ENCODE measurements at regions not wholly inside any gene's neighbourhood (a gene's known extent, or its start where the extent isn't known, plus 50 kb on each side); places are given as distances from the start of the nearest gene placed in this dataset.

DNA sequence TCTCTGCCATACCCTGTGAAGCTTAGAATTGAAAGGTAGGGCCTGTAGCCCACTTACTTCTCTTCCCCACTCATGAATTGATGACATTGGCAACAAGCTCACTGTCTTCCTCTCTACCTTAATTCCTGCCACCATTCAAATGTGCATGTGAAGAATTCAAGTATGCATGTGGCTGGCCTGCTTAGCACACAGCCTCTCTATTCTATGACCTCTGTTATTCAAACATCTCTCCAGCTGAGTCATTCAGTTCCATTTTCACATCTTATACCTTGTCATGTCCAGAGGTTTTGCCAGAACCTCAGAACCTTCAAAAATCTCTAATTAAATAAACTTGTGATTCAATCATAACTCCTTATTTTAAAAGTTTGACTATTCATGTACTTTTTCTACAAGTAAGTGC lies 114.7 kb upstream of the MAN2A1 start:
- Histone ChIP-seq H3K9me3 (peaks cover 0 to 3% (median 0%) of the 10 kb centered on the region in 4 donors), H3K4me3 (no peak overlapping the region), H3K27me3 (no peaks in the 10 kb centered on the region), H3K27ac (no peak overlapping the region), H3K4me1 (no peaks in the 10 kb centered on the region), H3K36me3 (no peaks in the 10 kb centered on the region)
- DNase-seq, result no peak
- TF ChIP-seq EP300 (IDR thresholded peaks at IDR 0.05) (no peak), POLR2A (IDR thresholded peaks at IDR 0.05) (no peak), POLR2AphosphoS5 (IDR thresholded peaks at IDR 0.05) (no peak)
- TF ChIP-seq, protein P1, sequence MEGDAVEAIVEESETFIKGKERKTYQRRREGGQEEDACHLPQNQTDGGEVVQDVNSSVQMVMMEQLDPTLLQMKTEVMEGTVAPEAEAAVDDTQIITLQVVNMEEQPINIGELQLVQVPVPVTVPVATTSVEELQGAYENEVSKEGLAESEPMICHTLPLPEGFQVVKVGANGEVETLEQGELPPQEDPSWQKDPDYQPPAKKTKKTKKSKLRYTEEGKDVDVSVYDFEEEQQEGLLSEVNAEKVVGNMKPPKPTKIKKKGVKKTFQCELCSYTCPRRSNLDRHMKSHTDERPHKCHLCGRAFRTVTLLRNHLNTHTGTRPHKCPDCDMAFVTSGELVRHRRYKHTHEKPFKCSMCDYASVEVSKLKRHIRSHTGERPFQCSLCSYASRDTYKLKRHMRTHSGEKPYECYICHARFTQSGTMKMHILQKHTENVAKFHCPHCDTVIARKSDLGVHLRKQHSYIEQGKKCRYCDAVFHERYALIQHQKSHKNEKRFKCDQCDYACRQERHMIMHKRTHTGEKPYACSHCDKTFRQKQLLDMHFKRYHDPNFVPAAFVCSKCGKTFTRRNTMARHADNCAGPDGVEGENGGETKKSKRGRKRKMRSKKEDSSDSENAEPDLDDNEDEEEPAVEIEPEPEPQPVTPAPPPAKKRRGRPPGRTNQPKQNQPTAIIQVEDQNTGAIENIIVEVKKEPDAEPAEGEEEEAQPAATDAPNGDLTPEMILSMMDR (IDR thresholded peaks at IDR 0.05), result no peak
- intact Hi-C loops (cut with DNase I), result no loop called here

DNA sequence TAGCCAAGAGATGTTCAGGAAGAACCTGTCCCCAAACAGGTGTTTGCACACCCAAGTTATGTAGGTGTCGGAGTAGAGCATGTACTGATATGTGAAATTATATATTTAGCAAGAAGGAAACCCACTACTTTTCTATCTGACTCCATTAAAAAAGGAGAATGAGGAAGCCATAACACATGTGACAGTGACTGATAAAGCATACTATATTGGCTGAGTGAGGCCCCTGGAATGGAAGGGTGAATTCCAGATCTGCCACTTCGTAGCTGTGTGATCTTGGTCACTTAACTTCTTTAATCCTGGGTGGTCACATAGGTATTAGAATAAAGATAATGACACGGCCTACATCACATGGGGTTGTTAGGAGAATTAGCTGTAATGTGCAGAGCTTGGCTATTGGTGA lies 116.0 kb upstream of the MAN2A1 start:
- Histone ChIP-seq H3K27me3 (no peaks in the 10 kb centered on the region), H3K36me3 (no peaks in the 10 kb centered on the region), H3K27ac (no peak overlapping the region), H3K4me1 (no peaks in the 10 kb centered on the region), H3K4me3 (no peak overlapping the region), H3K9me3 (peaks cover 0 to 3% (median 0%) of the 10 kb centered on the region in 4 donors)
- WGBS, 2 donors, result 78 to 85% methylated on average over 3 of the region's 3 CpGs
- no peak for DNase-seq
- intact Hi-C loops (cut with DNase I), result no loop called here
- TF ChIP-seq POLR2A (IDR thresholded peaks at IDR 0.05) (no peak), POLR2AphosphoS5 (IDR thresholded peaks at IDR 0.05) (no peak), EP300 (IDR thresholded peaks at IDR 0.05) (no peak)
- TF ChIP-seq, protein P1 (IDR thresholded peaks at IDR 0.05), result no peak

DNA sequence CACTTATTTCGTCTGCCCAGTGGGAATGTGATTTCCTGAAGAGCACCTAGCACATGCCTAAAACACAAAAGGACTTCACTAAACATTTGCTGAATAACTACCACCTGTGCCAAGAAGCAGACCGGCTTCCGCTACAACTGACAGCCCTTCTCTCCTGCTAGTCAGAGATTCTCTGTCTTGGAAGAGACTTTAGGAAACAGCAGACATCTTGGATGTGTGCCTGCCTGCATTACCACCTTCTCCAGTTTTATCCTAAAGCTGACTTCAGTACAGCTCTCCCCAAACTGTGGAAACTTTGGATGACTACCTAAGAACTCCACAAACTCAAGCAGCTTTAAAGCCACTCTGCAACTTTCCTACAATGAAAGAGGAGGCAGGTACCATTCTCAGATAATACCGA lies 116.5 kb upstream of the MAN2A1 start:
- Histone ChIP-seq H3K9me3 (peaks cover 0 to 3% (median 0%) of the 10 kb centered on the region in 4 donors), H3K4me1 (no peaks in the 10 kb centered on the region)
- WGBS, 2 donors, result 92% methylated on average over 4 of the region's 4 CpGs

DNA sequence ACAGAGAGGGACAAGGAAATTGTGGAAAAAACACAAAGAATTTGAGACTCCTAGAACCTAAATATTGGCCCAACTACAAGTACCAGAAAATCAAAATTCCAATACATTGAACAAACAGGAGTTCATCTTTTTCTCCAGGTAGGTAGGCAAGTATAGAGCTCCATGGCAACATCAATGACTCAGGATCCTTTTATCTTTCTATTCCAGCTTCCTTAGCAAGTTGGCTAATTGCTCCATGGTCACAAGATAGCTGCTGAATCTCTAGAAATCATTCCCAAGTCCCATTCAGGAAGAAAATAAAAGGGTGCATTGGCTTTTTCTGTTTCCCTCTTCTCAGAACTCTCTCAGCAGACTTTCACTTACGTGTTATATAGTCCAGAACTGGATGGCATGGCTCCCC lies 117.9 kb upstream of the MAN2A1 start:
- Histone ChIP-seq H3K4me1 (no peaks in the 10 kb centered on the region), H3K9me3 (peaks cover 0 to 3% (median 0%) of the 10 kb centered on the region in 4 donors), H3K4me3 (no peak overlapping the region), H3K36me3 (no peaks in the 10 kb centered on the region), H3K27ac (no peak overlapping the region), H3K27me3 (no peaks in the 10 kb centered on the region)
- 80 to 92% methylated on average over 1 of the region's 1 CpG for WGBS, 2 donors
- intact Hi-C loops (cut with DNase I), result no loop called here
- TF ChIP-seq, protein P1 (IDR thresholded peaks at IDR 0.05), result no peak
- TF ChIP-seq EP300 (IDR thresholded peaks at IDR 0.05) (no peak), POLR2AphosphoS5 (IDR thresholded peaks at IDR 0.05) (no peak), POLR2A (IDR thresholded peaks at IDR 0.05) (no peak)
- no peak for DNase-seq

More for the DNA sequence above, 116.5 kb upstream of the MAN2A1 start:
- Histone ChIP-seq H3K4me3 (no peak overlapping the region), H3K36me3 (no peaks in the 10 kb centered on the region), H3K27me3 (no peaks in the 10 kb centered on the region), H3K27ac (no peak overlapping the region)
- TF ChIP-seq POLR2A (IDR thresholded peaks at IDR 0.05) (no peak), EP300 (IDR thresholded peaks at IDR 0.05) (no peak), POLR2AphosphoS5 (IDR thresholded peaks at IDR 0.05) (no peak)
- TF ChIP-seq, protein P1 (IDR thresholded peaks at IDR 0.05), result no peak
- no peak for DNase-seq
- intact Hi-C loops (cut with DNase I), result no loop called here

DNA sequence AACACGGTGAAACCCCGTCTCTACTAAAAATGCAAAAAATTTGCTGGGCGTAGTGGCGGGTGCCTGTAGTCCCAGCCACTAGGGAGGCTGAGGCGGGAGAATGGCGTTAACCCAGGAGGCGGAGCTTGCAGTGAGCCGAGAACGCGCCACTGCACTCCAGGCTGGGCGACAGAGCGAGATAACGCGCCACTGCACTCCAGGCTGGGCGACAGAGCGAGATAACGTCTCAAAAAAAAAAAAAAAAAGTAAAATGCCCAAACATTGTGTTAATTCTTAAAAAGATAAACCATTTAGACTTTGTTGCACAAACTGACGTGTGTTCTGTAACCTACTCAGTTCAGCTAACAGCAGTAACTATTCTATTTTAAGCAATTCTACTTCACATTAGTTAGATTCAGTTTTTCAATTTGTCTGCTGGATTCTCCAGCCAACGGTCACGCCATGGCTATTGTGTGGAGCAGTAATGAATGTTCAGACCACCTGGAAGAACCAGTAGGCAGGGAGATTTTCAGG lies 119.3 kb upstream of the MAN2A1 start:
- H3K27me3 ChIP-seq, result no peaks in the 10 kb centered on the region
- H3K4me1 ChIP-seq, result no peaks in the 10 kb centered on the region

More for the DNA sequence above, 119.3 kb upstream of the MAN2A1 start:
- WGBS, 2 donors, result 93 to 96% methylated on average over 20 of the region's 20 CpGs
- Histone ChIP-seq H3K9me3 (peaks cover 0 to 3% (median 0%) of the 10 kb centered on the region in 4 donors), H3K27ac (no peak overlapping the region), H3K4me3 (no peak overlapping the region), H3K36me3 (no peaks in the 10 kb centered on the region)
- intact Hi-C loops (cut with DNase I), result no loop called here
- TF ChIP-seq, protein P1 (IDR thresholded peaks at IDR 0.05), result no peak
- no peak for TF ChIP-seq POLR2AphosphoS5 (IDR thresholded peaks at IDR 0.05)
- no peak for TF ChIP-seq POLR2A (IDR thresholded peaks at IDR 0.05)
- no peak for TF ChIP-seq EP300 (IDR thresholded peaks at IDR 0.05)
- no peak for DNase-seq

Measured in sigmoid colon (tissue), 6 donors.